MCF 10A (cell line): ENCODE measurements at regions not wholly inside any gene's neighbourhood (a gene's known extent, or its start where the extent isn't known, plus 50 kb on each side); places are given as distances from the start of the nearest gene placed in this dataset.

Experiments used
- BruUV-seq: library from RNA; stranded (reverse); fragments of 400-500 nt; replicated peaks from 2 replicates; lab custom pipeline; 2021; lab: Mats Ljungman, UMichigan
- CTCF ChIA-PET: fragments of 300-600 bp; sonication (Branson Sonifier 250); formaldehyde crosslinking; extraction: SDS; loops from one replicate; lab custom pipeline; 2021; ENCODE audit warnings: antibody characterized with exemption, inconsistent platforms; lab: Yijun Ruan, JAX
- POLR2A ChIA-PET: fragments of 300-600, 350-650 bp; sonication (Branson Sonifier 250); formaldehyde crosslinking; extraction: SDS; loops from one replicate; lab custom pipeline; 2020; ENCODE audit warnings: antibody characterized with exemption, inconsistent platforms; lab: Yijun Ruan, JAX
- DNase-seq: peaks from one replicate; pipeline ENCODE4 v3.0.0-alpha.2; 2018; ENCODE audit not compliant: unreplicated experiment
- H3K27ac Mint-ChIP-seq: one replicate; pipeline ENCODE4 v1.8.0; 2022; ENCODE audit warnings: mild to moderate bottlenecking, low read depth, mixed read lengths; ENCODE audit not compliant: unreplicated experiment
- H3K27me3 Mint-ChIP-seq: one replicate; pipeline ENCODE4 v1.8.0; 2022; ENCODE audit warnings: mixed read lengths; ENCODE audit not compliant: insufficient read depth, unreplicated experiment
- H3K36me3 Mint-ChIP-seq: one replicate; pipeline ENCODE4 v1.8.0; 2022; ENCODE audit warnings: mild to moderate bottlenecking, moderate library complexity, mixed read lengths; ENCODE audit not compliant: insufficient read depth, unreplicated experiment
- H3K4me1 Mint-ChIP-seq: one replicate; pipeline ENCODE4 v1.8.0; 2022; ENCODE audit warnings: mixed read lengths; ENCODE audit not compliant: insufficient read depth, unreplicated experiment
- H3K4me3 Mint-ChIP-seq: one replicate; pipeline ENCODE4 v1.8.0; 2022; ENCODE audit warnings: mild to moderate bottlenecking, moderate library complexity, mixed read lengths; ENCODE audit not compliant: unreplicated experiment
- H3K9me3 Mint-ChIP-seq: one replicate; pipeline ENCODE4 v1.8.0; 2022; ENCODE audit warnings: mixed read lengths; ENCODE audit not compliant: unreplicated experiment
- intact Hi-C: fragments of 100-400 bp; cut with micrococcal nuclease; formaldehyde crosslinking; loops from 2 replicates; pipeline ENCODE4 v1.14.1; 2022
- TF ChIP-seq, protein P1 (sequence below): fragments of 200-600 bp; IDR thresholded peaks from one replicate; pipeline ENCODE4 v1.8.0; 2022; ENCODE audit warnings: antibody characterized with exemption, mild to moderate bottlenecking; ENCODE audit not compliant: unreplicated experiment

DNA sequence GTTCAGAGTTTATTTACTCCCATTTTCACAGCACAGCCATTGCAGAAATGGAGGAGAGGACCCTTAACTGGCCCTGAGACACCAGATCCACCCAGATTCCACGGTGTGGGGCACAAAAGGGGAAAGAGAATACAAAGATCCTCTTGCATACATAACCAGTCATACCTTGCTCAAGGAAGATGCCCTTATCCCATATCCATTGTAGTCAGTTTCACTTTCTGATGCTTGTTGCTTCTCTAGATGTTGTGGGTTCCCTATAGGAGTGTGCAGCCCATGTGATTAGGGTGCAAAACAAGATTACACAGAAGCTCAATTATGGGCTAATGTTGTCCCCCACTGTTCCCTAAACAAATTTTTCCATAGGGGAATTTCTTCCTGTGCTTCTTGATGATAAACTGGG lies 1309.0 kb upstream of the PABPC4L start:
- TF ChIP-seq, protein P1, sequence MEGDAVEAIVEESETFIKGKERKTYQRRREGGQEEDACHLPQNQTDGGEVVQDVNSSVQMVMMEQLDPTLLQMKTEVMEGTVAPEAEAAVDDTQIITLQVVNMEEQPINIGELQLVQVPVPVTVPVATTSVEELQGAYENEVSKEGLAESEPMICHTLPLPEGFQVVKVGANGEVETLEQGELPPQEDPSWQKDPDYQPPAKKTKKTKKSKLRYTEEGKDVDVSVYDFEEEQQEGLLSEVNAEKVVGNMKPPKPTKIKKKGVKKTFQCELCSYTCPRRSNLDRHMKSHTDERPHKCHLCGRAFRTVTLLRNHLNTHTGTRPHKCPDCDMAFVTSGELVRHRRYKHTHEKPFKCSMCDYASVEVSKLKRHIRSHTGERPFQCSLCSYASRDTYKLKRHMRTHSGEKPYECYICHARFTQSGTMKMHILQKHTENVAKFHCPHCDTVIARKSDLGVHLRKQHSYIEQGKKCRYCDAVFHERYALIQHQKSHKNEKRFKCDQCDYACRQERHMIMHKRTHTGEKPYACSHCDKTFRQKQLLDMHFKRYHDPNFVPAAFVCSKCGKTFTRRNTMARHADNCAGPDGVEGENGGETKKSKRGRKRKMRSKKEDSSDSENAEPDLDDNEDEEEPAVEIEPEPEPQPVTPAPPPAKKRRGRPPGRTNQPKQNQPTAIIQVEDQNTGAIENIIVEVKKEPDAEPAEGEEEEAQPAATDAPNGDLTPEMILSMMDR, result no peak
- H3K27ac Mint-ChIP-seq, result no peak overlapping the region
- intact Hi-C loops, result no loop called here
- ChIA-PET POLR2A (interaction anchor here (0.8 kb wide), 1 partner anchor 187 kb away, joined by 3 read pairs; no protein-coding TSS in a partner anchor), CTCF (interaction anchor here (1.3 kb wide), 1 partner anchor 24 kb away, joined by 6 read pairs; no protein-coding TSS in a partner anchor)
- H3K27me3 Mint-ChIP-seq, result no peaks in the 10 kb centered on the region
- no peaks in the 10 kb centered on the region for H3K9me3 Mint-ChIP-seq
- DNase-seq, result no peak
- H3K4me1 Mint-ChIP-seq, result peaks cover 7% of the 10 kb centered on the region
- H3K36me3 Mint-ChIP-seq, result no peaks in the 10 kb centered on the region
- H3K4me3 Mint-ChIP-seq, result no peak overlapping the region
- no TSS peak for BruUV-seq

DNA sequence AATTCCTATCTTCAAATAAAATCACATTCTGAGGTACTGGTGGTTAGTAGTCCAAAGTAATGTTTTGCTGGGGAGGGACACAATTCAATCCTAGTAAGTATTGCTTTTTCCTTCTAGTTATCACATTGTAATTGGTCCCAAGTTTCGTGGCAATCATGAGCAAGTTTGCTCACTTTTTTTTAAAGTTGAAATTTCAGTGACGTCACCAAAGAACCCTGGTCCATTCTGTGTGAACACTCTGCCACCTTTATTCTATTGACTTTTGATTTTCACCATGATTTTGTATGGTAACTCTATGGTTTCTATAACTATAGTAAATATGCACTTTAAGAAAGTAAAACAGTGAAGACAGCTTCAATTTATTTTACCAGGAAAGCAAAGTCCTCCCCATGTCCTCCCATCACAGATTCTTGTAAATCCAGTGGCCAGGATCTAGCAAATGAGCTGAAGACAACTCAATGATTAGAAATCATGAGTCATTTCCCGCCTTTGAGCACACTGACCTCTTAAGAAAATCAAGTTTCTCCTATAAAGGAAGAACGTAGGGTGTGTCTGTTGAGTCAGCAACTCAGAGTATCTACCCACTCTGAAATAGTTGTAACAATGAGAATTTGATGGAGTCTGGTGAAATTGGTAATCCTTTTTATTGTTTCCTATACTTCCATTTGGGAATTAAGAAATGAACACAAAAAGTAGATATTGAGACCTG lies 1306.6 kb upstream of the PABPC4L start:
- H3K4me3 Mint-ChIP-seq, result no peak overlapping the region
- H3K36me3 Mint-ChIP-seq, result no peaks in the 10 kb centered on the region
- H3K4me1 Mint-ChIP-seq, result peaks cover 7% of the 10 kb centered on the region
- intact Hi-C loops, result no loop called here
- H3K27me3 Mint-ChIP-seq, result no peaks in the 10 kb centered on the region
- no TSS peak for BruUV-seq
- no peaks in the 10 kb centered on the region for H3K9me3 Mint-ChIP-seq
- H3K27ac Mint-ChIP-seq, result peak overlapping the region; percentile 19
- DNase-seq, result peak; percentile 70
- ChIA-PET CTCF (no interaction called here), POLR2A (interaction anchor here (0.6 kb wide), 1 partner anchor 296 kb away, joined by 3 read pairs; no protein-coding TSS in a partner anchor)
- TF ChIP-seq, protein P1, result no peak

DNA sequence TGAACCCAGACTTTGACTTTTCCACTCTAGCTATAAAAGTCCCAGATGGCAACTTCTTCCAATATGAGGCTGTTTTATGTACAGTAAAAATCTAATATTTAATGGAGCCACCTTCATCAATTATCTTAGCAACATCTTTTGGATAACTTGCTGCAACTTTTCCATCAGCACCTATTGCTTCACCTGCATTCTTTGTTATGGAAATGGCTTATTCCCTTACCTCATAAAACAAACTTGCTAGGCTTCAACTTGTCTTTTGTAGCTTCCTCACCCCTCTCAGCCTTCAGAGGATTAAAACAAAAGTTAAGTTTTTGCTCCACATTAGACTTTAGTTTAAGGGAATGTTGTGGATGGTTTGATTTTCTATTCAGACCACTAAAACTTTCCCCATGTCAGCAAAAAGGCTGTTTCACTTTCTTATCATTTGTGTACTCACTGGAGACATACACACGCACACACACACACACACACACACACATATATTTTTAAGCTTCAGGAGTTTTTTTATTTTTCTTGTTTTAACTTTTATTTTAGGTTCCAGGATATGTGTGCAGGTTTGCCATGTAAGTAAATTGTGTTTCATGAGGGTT lies 1296.1 kb upstream of the PABPC4L start:
- intact Hi-C loops, result no loop called here
- no peaks in the 10 kb centered on the region for H3K9me3 Mint-ChIP-seq
- ChIA-PET CTCF (no interaction called here), POLR2A (no interaction called here)
- TF ChIP-seq, protein P1, result no peak
- H3K4me1 Mint-ChIP-seq, result no peaks in the 10 kb centered on the region
- no peak overlapping the region for H3K27ac Mint-ChIP-seq
- no peak for DNase-seq
- BruUV-seq, result no TSS peak
- H3K36me3 Mint-ChIP-seq, result no peaks in the 10 kb centered on the region
- no peaks in the 10 kb centered on the region for H3K27me3 Mint-ChIP-seq
- H3K4me3 Mint-ChIP-seq, result no peak overlapping the region

DNA sequence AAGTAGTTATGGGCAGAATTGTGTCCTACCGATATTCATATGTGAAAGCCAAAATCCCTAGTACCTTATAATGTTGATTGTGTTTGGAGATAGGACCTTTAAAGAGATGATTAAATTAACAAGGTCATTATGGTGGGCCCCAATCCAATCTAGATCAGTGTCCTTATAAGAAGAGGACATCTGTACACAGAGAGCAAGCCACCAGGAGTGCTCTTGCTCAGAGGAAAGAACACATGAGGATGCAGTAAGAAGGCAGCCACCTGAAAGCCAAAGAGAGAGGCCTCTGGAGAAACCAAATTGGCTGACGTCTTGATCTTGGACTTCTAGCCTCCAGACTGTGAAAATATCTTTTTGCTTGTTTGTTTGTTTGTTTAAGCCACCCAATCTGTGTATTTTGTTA lies 1290.8 kb upstream of the PABPC4L start:
- Mint-ChIP-seq H3K27me3 (no peaks in the 10 kb centered on the region), H3K9me3 (no peaks in the 10 kb centered on the region), H3K27ac (no peak overlapping the region), H3K36me3 (no peaks in the 10 kb centered on the region), H3K4me3 (no peak overlapping the region), H3K4me1 (no peaks in the 10 kb centered on the region)
- BruUV-seq, result no TSS peak
- ChIA-PET CTCF (no interaction called here), POLR2A (no interaction called here)
- TF ChIP-seq, protein P1, result no peak
- intact Hi-C loops, result no loop called here
- no peak for DNase-seq
